Activated naive CD4-positive, alpha-beta T cell treated with anti-CD3 and anti-CD28 coated beads, Interleukin-2, amount 10 ng/mL, durations not matched to agents 7 days and 5 days (primary cell): ENCODE measurements at regions not wholly inside any gene's neighbourhood (a gene's known extent, or its start where the extent isn't known, plus 50 kb on each side); places are given as distances from the start of the nearest gene placed in this dataset.

Experiments used
- CTCF ChIA-PET: fragments of 350-600 bp; sonication (Branson Sonifier 250); formaldehyde crosslinking; loops from one replicate; lab custom pipeline; 2021; ENCODE audit warnings: antibody characterized with exemption; lab: Charles Lee
- DNase-seq: peaks from one replicate; pipeline ENCODE4 v3.0.0-alpha.2; 2020
- H3K27ac Mint-ChIP-seq: one replicate; pipeline ENCODE4 v1.8.0; 2021; ENCODE audit warnings: mild to moderate bottlenecking, moderate library complexity, mixed read lengths
- H3K27me3 Mint-ChIP-seq: one replicate; pipeline ENCODE4 v1.8.0; 2021; ENCODE audit warnings: mild to moderate bottlenecking, mixed read lengths
- H3K36me3 Mint-ChIP-seq: one replicate; pipeline ENCODE4 v1.8.0; 2021; ENCODE audit warnings: mixed read lengths
- H3K4me1 Mint-ChIP-seq: one replicate; pipeline ENCODE4 v1.8.0; 2021; ENCODE audit warnings: mixed read lengths
- H3K4me3 Mint-ChIP-seq: one replicate; pipeline ENCODE4 v1.8.0; 2021; ENCODE audit warnings: mild to moderate bottlenecking, moderate library complexity, mixed read lengths
- H3K9me3 Mint-ChIP-seq: one replicate; pipeline ENCODE4 v1.8.0; 2021; ENCODE audit warnings: mixed read lengths

GRCh38 chr17:27241346-27241946, 52.5 kb upstream of the WSB1 start:
- Mint-ChIP-seq H3K36me3 (no peaks in the 10 kb centered on the region), H3K27me3 (peaks cover 44% of the 10 kb centered on the region), H3K4me1 (peaks cover 15% of the 10 kb centered on the region), H3K27ac (no peak overlapping the region), H3K4me3 (no peak overlapping the region), H3K9me3 (no peaks in the 10 kb centered on the region)
- no peak for DNase-seq
- CTCF ChIA-PET, result interaction anchor here (0.9 to 8.2 kb wide), 4 partner anchors 72 to 359 kb away, joined by 3 to 90 read pairs (median 6); no protein-coding TSS in a partner anchor

GRCh38 chr17:27242951-27243350, 51.0 kb upstream of the WSB1 start:
- CTCF ChIA-PET, result interaction anchor here (1.2 to 2.8 kb wide), 2 partner anchors 88 to 90 kb away, joined by 3 to 9 read pairs; no protein-coding TSS in a partner anchor
- no peaks in the 10 kb centered on the region for H3K9me3 Mint-ChIP-seq
- no peaks in the 10 kb centered on the region for H3K36me3 Mint-ChIP-seq
- H3K4me3 Mint-ChIP-seq, result no peak overlapping the region
- H3K27ac Mint-ChIP-seq, result no peak overlapping the region
- H3K4me1 Mint-ChIP-seq, result peaks cover 15% of the 10 kb centered on the region
- DNase-seq, result no peak
- peaks cover 46% of the 10 kb centered on the region for H3K27me3 Mint-ChIP-seq

- H3K27ac Mint-ChIP-seq, result no peak overlapping the region
Observed at GRCh38 chr17:27244011-27244410, 49.9 kb upstream of the WSB1 start.

More at GRCh38 chr17:27244011-27244410, 49.9 kb upstream of the WSB1 start:
- Mint-ChIP-seq H3K4me1 (peaks cover 10% of the 10 kb centered on the region), H3K9me3 (no peaks in the 10 kb centered on the region), H3K4me3 (no peak overlapping the region), H3K27me3 (peaks cover 41% of the 10 kb centered on the region), H3K36me3 (no peaks in the 10 kb centered on the region)
- CTCF ChIA-PET, result interaction anchor here (3.2 to 3.3 kb wide), 2 partner anchors 90 to 356 kb away, joined by 15 to 21 read pairs; no protein-coding TSS in a partner anchor
- DNase-seq, result no peak
